HEK293 (cell line): ENCODE measurements at regions not wholly inside any gene's neighbourhood (a gene's known extent, or its start where the extent isn't known, plus 50 kb on each side); places are given as distances from the start of the nearest gene placed in this dataset.

Source experiments
- CTCF ChIA-PET: fragments of 350-600 bp; formaldehyde crosslinking; extraction: SDS; loops from one replicate; lab custom pipeline; 2021; ENCODE audit warnings: antibody characterized with exemption; lab: Yijun Ruan, JAX
- POLR2A ChIA-PET: fragments of 300-600 bp; formaldehyde crosslinking; extraction: SDS; loops from one replicate; lab custom pipeline; 2020; ENCODE audit warnings: antibody characterized with exemption, inconsistent platforms; lab: Yijun Ruan, JAX
- H3K27ac ChIP-seq: fragments of 200-500 bp; sonication (Bioruptor generic); 2 replicates; pipeline ENCODE4 v1.5.1; 2014; ENCODE audit warnings: low read depth, low read length, control low read depth, inconsistent platforms; ENCODE audit errors: extremely low read depth
- H3K36me3 ChIP-seq, 2 experiments: fragments of 200-500 bp in 1 of 2; sonication (Bioruptor generic) in 1 of 2; 1 replicate in 1 of 2; 2 replicates in 1 of 2; pipeline ENCODE4 v1.5.1; 2014 to 2017; ENCODE audit warnings: inconsistent platforms in 2 of 2, low read length in 2 of 2; ENCODE audit not compliant: control insufficient read depth in 2 of 2, insufficient read depth in 1 of 2
- H3K4me1 ChIP-seq: fragments of 200-500 bp; sonication (Bioruptor generic); 2 replicates; pipeline ENCODE4 v1.5.1; 2014; ENCODE audit warnings: mild to moderate bottlenecking, low read length, inconsistent platforms; ENCODE audit not compliant: control insufficient read depth, insufficient read depth
- H3K4me3 ChIP-seq: 2 replicates; pipeline ENCODE4 v1.5.1; 2011; ENCODE audit warnings: low read depth, mild to moderate bottlenecking, control low read depth, low read length, moderate library complexity
- H3K9me3 ChIP-seq: fragments of 200-500 bp; sonication (Bioruptor generic); 2 replicates; pipeline ENCODE4 v1.5.1; 2014; ENCODE audit warnings: low read depth, low read length, inconsistent platforms; ENCODE audit not compliant: control insufficient read depth, insufficient read depth
- EGR2 ChIP-seq: fragments of 450-650 bp; formaldehyde crosslinking; IDR thresholded peaks from 2 replicates; pipeline ENCODE4 v1.5.1; 2016; ENCODE audit warnings: low read depth, missing biosample characterization, missing genetic modification characterization
- GLIS2 ChIP-seq: fragments of 450-650 bp; formaldehyde crosslinking; IDR thresholded peaks from 2 replicates; pipeline ENCODE4 v1.5.1; 2016; ENCODE audit warnings: missing biosample characterization, missing genetic modification characterization
- HOXC10 ChIP-seq: sonication (generic); formaldehyde crosslinking; IDR thresholded peaks from 2 replicates; pipeline ENCODE4 v1.8.1; 2023; ENCODE audit warnings: mild to moderate bottlenecking, missing genetic modification reagents
- HOXD13 ChIP-seq: sonication (generic); formaldehyde crosslinking; IDR thresholded peaks from 2 replicates; pipeline ENCODE4 v1.8.0; 2022; ENCODE audit warnings: missing genetic modification reagents, borderline replicate concordance
- KLF7 ChIP-seq: fragments of 450-650 bp; formaldehyde crosslinking; IDR thresholded peaks from 2 replicates; pipeline ENCODE4 v1.5.1; 2016; ENCODE audit warnings: missing biosample characterization, missing genetic modification characterization, borderline replicate concordance
- PRDM1 ChIP-seq: fragments of 450-650 bp; formaldehyde crosslinking; IDR thresholded peaks from 2 replicates; pipeline ENCODE4; 2016; ENCODE audit warnings: missing biosample characterization, missing genetic modification characterization
- REST ChIP-seq: fragments of 450-650 bp; formaldehyde crosslinking; IDR thresholded peaks from 2 replicates; pipeline ENCODE4 v1.5.1; 2016; ENCODE audit warnings: missing biosample characterization, missing genetic modification characterization
- SP2 ChIP-seq: fragments of 450-650 bp; formaldehyde crosslinking; IDR thresholded peaks from 2 replicates; pipeline ENCODE4 v1.5.1; 2016; ENCODE audit warnings: missing biosample characterization, missing genetic modification characterization
- ZBTB21 ChIP-seq: fragments of 450-650 bp; formaldehyde crosslinking; IDR thresholded peaks from 2 replicates; pipeline ENCODE4 v1.5.1; 2017; ENCODE audit warnings: missing biosample characterization, missing genetic modification characterization
- ZFP37 ChIP-seq: fragments of 450-650 bp; formaldehyde crosslinking; IDR thresholded peaks from 2 replicates; pipeline ENCODE4 v1.5.1; 2016; ENCODE audit warnings: missing biosample characterization, missing genetic modification characterization
- ZNF114 ChIP-seq: fragments of 450-650 bp; formaldehyde crosslinking; IDR thresholded peaks from 2 replicates; pipeline ENCODE4 v1.5.0; 2017; ENCODE audit warnings: missing biosample characterization, missing genetic modification characterization
- ZNF335 ChIP-seq: fragments of 450-650 bp; formaldehyde crosslinking; conservative IDR thresholded peaks from 2 replicates; pipeline ENCODE4 v1.5.1; 2016; ENCODE audit warnings: missing biosample characterization, missing genetic modification characterization
- ZNF473 ChIP-seq: fragments of 450-650 bp; formaldehyde crosslinking; IDR thresholded peaks from 2 replicates; pipeline ENCODE4 v1.5.1; 2017; ENCODE audit warnings: missing biosample characterization, missing genetic modification characterization
- ZNF544 ChIP-seq: fragments of 450-650 bp; formaldehyde crosslinking; IDR thresholded peaks from 2 replicates; pipeline ENCODE4 v1.5.0; 2017; ENCODE audit warnings: missing biosample characterization, missing genetic modification characterization
- ZNF558 ChIP-seq: fragments of 450-650 bp; formaldehyde crosslinking; IDR thresholded peaks from 2 replicates; pipeline ENCODE4 v1.5.1; 2016; ENCODE audit warnings: missing biosample characterization, missing genetic modification characterization
- ZNF560 ChIP-seq: fragments of 450-650 bp; formaldehyde crosslinking; IDR thresholded peaks from 2 replicates; pipeline ENCODE4 v1.5.1; 2017; ENCODE audit warnings: missing biosample characterization, missing genetic modification characterization, borderline replicate concordance
- ZNF623 ChIP-seq: fragments of 450-650 bp; formaldehyde crosslinking; IDR thresholded peaks from 2 replicates; pipeline ENCODE4 v1.5.1; 2016; ENCODE audit warnings: missing biosample characterization, missing genetic modification characterization
- ZNF626 ChIP-seq: fragments of 450-650 bp; sonication (Bioruptor Pico); formaldehyde crosslinking; IDR thresholded peaks from 2 replicates; pipeline ENCODE4 v1.5.1; 2018; ENCODE audit warnings: missing biosample characterization, missing genetic modification characterization, inconsistent platforms
- ZNF629 ChIP-seq: fragments of 450-650 bp; formaldehyde crosslinking; IDR thresholded peaks from 2 replicates; pipeline ENCODE4 v1.5.1; 2017; ENCODE audit warnings: missing biosample characterization, missing genetic modification characterization
- ZNF660 ChIP-seq: fragments of 450-650 bp; IDR thresholded peaks from 2 replicates; pipeline ENCODE4 v1.5.1; 2018; ENCODE audit warnings: missing biosample characterization, mild to moderate bottlenecking, missing genetic modification characterization
- ZXDB ChIP-seq: fragments of 450-650 bp; formaldehyde crosslinking; IDR thresholded peaks from 2 replicates; pipeline ENCODE4 v1.5.1; 2016; ENCODE audit warnings: missing biosample characterization, missing genetic modification characterization

- no peak for TF ChIP-seq ZNF114
- no peak for TF ChIP-seq EGR2 (tag by site-specific recombination)
- TF ChIP-seq PRDM1 (tag by site-specific recombination), result no peak
- TF ChIP-seq ZNF660 (tag by site-specific recombination), result no peak
- TF ChIP-seq HOXD13 (CRISPR knock-in tag), result no peak
Observed at GRCh38 chr16:65834688-65835087, 531.8 kb upstream of the CDH5 start (continued).

DNA sequence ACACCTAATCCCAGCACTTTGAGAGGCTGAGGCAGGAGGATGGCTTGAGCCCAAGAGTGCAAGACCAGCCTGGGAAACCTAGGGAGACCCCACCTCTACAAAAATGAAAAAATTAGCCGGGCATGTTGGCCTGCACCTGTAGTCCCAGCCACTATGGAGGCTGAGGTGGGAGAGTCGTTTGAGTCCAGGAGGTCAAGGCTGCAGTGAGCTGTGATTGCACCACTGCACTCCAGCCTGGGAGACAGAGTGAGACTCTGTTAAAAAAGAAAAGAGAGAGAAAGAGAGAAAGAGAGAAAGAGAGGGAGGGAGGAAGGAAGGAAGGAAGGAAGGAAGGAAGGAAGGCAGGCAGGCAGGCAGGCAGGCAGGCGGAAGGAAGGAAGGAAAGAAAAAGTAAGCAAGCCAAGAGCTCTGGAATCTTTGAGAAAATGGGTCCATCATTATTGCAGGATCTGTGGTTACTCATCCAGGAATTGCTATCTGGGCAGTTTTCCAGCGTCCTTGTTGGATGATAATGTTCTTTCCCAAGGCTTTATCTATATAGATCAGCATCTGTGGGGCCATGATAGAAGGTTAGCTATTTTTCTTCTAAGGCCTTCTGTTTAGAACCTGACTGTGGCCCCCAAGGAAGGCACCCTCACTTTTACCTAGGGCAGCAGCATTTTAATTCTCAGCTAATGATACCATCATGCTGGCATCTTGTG is 533.2 kb upstream of the CDH5 start:
- Histone ChIP-seq H3K4me3 (no peak overlapping the region), H3K4me1 (no peaks in the 10 kb centered on the region), H3K36me3 (no peaks in the 10 kb centered on the region), H3K9me3 (no peaks in the 10 kb centered on the region), H3K27ac (no peak overlapping the region)
- TF ChIP-seq ZNF623 (tag by site-specific recombination) (no peak), ZNF626 (tag by site-specific recombination) (no peak), GLIS2 (no peak), ZFP37 (tag by site-specific recombination) (no peak), ZBTB21 (tag by site-specific recombination) (no peak), KLF7 (tag by site-specific recombination) (no peak)
- ChIA-PET CTCF (interaction anchor here (1.0 kb wide), 1 partner anchor 12 kb away, joined by 5 read pairs; no protein-coding TSS in a partner anchor), POLR2A (no interaction called here)

GRCh38 chr16:65832679-65833078 is 533.8 kb upstream of the CDH5 start:
- Histone ChIP-seq H3K27ac (no peak overlapping the region), H3K4me3 (no peak overlapping the region), H3K36me3 (no peaks in the 10 kb centered on the region), H3K9me3 (no peaks in the 10 kb centered on the region), H3K4me1 (no peaks in the 10 kb centered on the region)
- POLR2A ChIA-PET, result no interaction called here
- TF ChIP-seq SP2 (tag by site-specific recombination) (no peak), REST (tag by site-specific recombination) (no peak), ZNF544 (no peak), ZNF473 (tag by site-specific recombination) (no peak), ZNF629 (tag by site-specific recombination) (no peak), HOXC10 (no peak), HOXD13 (CRISPR knock-in tag) (no peak), ZNF558 (tag by site-specific recombination) (no peak), ZXDB (tag by site-specific recombination) (no peak), ZNF335 (tag by site-specific recombination) (no peak), ZNF560 (tag by site-specific recombination) (no peak)
- CTCF ChIA-PET, result no interaction called here
